ENCODE measurements at regions not wholly inside any gene's neighbourhood (a gene's known extent, or its start where the extent isn't known, plus 50 kb on each side); places are given as distances from the start of the nearest gene placed in this dataset.

GRCh38 chr6:141164042-141164743 lies 968.5 kb upstream of the GJE1 start:
- no peak for DNase-seq (ENCODE audit: low read depth)

- no peak for DNase-seq (ENCODE audit: low read depth)
Observed at GRCh38 chr6:141163107-141163506, 969.6 kb upstream of the GJE1 start.

- DNase-seq (ENCODE audit: low read depth) = no peak
Observed at GRCh38 chr6:141158740-141159139, 974.0 kb upstream of the GJE1 start.

GRCh38 chr6:141153563-141153962 lies 979.2 kb upstream of the GJE1 start:
- DNase-seq (ENCODE audit: low read depth) = no peak

GRCh38 chr6:141152951-141153350 lies 979.8 kb upstream of the GJE1 start:
- peak; percentile 21 for DNase-seq (ENCODE audit: low read depth)

GRCh38 chr6:141151710-141152417 lies 980.9 kb upstream of the GJE1 start:
- DNase-seq (ENCODE audit: low read depth) = no peak

DNA sequence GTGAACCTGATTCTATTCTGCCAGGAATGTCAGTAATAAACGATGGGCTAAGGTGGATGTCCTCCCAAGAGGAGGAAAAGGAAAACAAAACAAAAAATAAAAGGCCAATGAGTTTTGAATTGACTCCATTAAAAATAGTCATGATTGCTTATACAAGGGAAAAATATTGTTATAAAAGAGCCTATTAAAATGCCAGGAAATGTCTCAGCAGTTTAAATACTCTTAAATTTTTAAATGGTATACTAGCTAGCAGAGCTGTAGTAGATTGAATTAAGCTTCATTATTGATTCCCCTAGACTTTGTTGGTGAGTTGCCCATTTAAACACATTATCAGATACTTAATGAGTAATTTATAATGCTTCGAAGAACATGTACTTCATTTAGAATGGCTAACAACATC lies 990.9 kb upstream of the GJE1 start:
- no peak for DNase-seq (ENCODE audit: low read depth)

DNA sequence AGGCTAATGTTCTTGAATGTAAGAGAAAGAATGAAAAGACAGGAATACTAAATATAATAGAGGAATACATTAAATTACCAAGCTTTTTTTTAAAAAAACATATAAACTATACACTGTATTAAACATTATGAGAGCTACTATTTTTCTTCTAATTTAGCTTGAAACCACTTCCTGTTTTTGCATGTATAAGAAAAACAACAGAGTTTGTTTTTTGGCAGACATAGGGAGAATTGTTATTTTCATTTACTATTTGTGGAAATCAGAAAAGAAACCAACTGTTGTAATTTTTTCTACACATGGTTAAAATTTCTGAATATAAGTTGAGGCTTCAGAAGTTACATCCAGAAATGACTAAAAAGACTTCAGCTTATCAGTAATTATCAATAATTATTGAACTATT lies 991.8 kb upstream of the GJE1 start:
- DNase-seq (ENCODE audit: low read depth) = no peak

DNA sequence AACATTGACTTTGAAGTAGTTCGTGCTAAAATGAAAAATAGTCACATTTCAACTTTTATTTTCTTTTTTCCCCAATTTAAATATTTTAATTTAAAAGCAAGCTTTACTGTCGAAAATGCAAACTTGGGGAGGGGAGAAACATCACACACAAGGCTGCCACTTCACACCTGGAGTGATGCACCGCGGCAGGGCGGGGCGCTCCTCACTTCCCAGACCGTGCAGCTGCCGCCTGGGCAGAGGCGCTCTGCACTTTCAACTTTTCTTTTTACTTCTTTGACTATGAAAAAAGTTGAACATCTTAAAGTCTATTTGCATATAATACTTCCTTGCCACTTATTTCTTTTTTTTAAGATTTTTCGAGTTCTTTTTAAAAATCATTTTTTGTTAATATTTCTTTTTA lies 993.3 kb upstream of the GJE1 start:
- DNase-seq (ENCODE audit: low read depth) = no peak

DNA sequence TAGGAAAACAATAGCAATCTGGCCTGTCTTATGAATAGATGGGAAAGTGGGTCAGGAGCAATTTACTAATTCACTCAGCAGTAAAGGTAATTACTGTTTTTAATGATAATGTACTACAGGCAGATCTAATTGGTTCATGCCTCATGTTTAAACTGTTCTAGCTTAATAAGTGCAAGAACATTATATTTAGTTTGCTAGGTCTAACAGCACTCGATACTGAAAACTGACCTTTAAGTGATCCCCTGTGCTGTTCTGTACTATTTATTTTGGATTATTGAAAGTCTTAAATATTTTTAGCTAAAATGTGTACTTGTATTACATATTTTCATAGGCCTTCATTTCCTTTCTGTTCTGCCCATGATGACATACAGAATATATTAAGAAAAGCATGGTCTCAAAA lies 998.0 kb upstream of the GJE1 start:
- DNase-seq (ENCODE audit: low read depth) = no peak

- DNase-seq (ENCODE audit: low read depth) = no peak
Observed at GRCh38 chr6:141133836-141134235, 998.9 kb upstream of the GJE1 start.

- no peak for DNase-seq (ENCODE audit: low read depth)
Observed at GRCh38 chr6:141133346-141133745, 999.4 kb upstream of the GJE1 start.

DNA sequence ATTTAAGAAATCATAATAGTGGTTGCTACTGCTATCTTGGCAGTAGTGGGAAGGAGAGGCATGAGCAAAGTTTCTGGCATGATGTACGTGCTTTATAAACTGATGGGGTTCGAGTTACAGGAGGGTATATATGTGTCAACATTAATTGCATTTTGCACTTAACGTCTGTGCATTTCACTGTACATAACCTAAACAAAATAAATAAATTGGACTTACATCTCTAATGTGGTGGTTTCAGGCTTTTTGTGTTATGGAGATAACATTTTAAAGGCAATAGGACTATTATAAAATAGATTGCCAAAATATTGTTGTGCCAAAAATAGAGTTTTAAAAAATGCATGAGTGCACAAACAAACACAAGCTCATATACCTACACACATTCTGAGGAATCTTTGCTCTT lies 1001.1 kb upstream of the GJE1 start:
- DNase-seq (ENCODE audit: low read depth) = no peak

DNA sequence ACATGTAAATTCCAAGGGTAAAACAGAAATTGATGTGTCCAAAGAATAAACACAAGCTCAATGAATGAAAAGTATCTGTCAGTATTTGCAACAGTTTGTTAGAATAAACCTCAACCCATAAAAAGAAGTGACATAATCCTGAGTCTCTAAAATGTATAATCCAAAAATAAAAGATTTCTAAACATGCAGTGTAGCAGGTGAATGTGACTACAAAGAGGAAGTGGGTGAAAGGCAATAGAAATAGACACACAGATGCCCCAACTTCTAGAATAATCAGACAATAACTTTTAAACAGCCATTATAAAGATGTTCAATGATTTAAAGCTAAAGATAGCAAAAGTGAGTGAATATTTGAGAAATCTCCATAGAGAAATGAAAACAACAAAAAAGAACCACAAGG lies 1009.2 kb upstream of the GJE1 start:
- DNase-seq (ENCODE audit: low read depth) = no peak

DNA sequence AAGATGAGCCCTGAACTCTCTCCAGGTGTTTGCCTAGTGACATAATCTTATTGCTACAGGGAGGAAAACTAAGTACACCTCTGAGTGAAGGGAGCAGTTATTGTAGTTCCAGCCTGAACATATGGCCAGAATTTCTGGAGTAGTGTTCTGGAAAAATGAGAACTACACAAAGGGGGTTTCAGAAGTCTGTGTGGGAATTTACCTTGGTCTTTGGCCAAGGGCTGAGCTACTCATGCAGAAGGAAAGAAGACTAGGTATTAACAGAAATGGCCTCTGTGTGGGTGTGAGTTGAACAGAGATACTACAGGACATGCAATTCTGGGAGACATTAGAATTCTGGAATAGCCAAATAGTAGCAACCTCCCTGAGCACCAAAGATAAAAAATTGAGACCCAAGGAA lies 1009.7 kb upstream of the GJE1 start:
- DNase-seq (ENCODE audit: low read depth) = no peak

GRCh38 chr6:141118991-141119390 lies 1013.7 kb upstream of the GJE1 start:
- no peak for DNase-seq (ENCODE audit: low read depth)

DNA sequence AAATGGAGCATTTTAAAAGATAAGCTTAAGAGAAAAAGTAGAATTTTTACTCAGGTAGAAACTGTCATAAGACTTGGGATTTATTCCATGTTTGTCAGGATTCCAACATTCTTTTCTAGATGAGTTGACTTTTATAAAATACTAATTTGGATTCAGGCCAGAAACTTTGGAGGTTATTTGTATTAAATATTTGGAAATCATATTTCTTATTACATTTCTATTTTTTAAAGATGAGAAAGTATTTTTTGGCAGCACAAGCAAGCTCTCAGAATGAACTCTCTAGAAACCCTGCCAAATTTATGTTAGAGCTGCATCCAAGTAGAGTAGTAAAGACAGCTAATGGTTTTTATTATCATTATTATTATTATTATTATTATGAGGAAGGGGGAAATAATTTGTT lies 1014.9 kb upstream of the GJE1 start:
- DNase-seq (ENCODE audit: low read depth) = no peak

- peak; percentile 70 for DNase-seq (ENCODE audit: low read depth)
Observed at GRCh38 chr6:141110481-141110880, 1022.2 kb upstream of the GJE1 start.

DNA sequence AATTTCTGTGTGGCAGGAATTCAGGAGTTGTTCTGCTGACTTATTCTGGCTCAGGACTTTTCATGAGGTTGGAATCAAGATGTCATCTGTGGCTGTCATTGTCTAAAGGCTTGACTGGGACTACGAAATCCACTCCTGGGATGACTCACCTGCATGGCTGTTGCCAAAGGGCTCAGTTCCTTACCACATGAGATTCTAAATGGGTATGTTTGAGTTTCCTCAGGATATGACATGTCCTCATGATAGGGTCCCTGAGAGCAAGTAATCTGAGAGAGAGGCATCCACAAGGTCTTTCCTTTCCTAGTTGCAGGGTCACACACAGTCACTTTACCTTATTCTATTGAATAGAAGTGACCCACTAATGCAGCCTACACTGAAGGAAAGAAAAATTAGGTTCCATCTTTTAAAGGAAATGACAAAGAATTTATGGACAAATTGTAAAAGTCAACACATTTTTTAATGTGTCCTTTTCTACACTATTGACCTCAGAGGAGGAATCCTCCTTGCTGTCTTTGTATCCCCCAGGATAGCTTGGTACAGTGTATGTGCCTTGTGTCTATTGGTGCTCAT lies 1025.0 kb upstream of the GJE1 start:
- DNase-seq (ENCODE audit: low read depth) = no peak

DNA sequence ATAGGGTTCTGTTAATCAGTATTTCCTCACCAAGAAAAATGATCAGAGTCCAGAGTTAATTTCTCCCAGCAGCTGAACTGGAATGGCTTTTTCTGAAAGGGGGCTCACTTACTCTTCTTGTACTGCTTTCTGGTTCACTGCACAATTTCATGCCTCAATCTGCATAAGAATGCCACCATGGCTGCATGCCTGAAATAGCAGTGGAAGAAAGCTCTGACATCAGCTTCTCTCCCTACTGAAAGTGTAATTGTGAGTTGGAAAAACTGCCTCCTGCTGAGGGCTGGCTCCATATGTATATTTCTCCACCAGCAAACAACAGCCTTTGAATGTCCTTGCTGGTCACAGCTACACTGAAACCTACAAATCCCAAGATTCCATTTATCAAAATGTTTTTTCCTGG lies 1027.2 kb upstream of the GJE1 start:
- peak; percentile 24 for DNase-seq (ENCODE audit: low read depth)

DNA sequence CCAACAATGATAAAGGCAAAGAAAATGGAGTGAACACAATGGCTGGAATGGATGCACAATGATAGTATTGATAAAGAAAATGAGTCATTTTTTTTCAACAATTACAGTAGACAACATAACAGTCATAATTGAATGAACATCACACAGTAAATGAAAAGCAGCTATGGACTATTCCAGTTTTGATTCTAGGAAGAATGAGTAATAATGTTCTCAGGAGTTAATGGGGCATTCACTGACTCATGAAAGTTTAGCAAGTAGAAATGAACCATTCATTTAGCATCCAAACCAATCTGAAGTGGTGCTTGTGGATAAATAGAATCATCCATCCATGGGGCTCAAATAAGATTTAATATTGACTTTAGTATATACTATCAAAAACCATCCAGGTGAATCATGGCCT lies 1029.5 kb upstream of the GJE1 start:
- DNase-seq (ENCODE audit: low read depth) = peak; percentile 61

GRCh38 chr6:141097471-141097870 lies 1035.3 kb upstream of the GJE1 start:
- no peak for DNase-seq (ENCODE audit: low read depth)

DNA sequence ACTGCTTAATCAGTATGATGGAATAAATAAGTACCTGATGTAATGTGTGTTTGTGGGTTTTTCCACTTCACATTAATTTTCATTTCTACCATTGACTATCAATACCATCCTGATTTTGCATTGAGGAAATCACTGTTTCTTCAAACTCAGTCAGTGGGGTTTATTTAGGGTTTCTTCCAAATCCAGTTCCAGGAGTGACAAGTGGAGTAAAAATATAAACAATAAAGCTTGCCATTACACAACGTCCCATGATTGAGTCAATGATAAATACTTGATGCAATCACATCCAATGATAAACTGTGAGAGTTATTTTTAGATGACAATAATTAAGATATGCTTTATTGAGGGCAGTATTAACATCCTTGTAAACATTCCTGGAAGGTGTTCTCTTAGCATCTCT lies 1037.4 kb upstream of the GJE1 start:
- no peak for DNase-seq (ENCODE audit: low read depth)

- no peak for DNase-seq (ENCODE audit: low read depth)
Observed at GRCh38 chr6:141088171-141088570, 1044.6 kb upstream of the GJE1 start.
